HG03432 (cell line): ENCODE measurements at regions not wholly inside any gene's neighbourhood (a gene's known extent, or its start where the extent isn't known, plus 50 kb on each side); places are given as distances from the start of the nearest gene placed in this dataset.

ENCODE experiments used
- ATAC-seq: cut with Tn5 transposase; IDR thresholded peaks from one replicate; pipeline ENCODE4 v1.9.1; 2021; ENCODE audit warnings: mild to moderate bottlenecking, moderate library complexity; ENCODE audit not compliant: unreplicated experiment

DNA sequence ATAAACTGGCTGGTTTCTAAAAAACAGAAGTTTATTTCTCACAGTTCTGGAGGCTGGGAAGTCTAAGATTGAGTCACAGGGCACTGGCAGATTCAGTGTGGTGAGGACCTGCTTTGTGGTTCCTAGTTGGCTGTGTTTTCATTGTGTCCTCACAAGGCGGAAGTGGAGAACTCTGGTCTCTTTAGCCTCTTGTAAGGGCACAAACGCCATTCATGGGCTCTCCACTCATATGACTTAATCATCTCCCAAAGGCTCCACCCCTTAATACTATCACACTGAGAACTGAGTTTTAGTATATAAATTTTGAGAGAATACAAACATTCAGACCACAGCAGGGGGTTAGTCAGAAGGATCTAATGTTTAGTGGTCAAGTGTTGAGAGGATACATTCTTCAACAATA, 208.2 kb downstream of the SEC61B start:
- ATAC-seq, result no peak

GRCh38 chr9:99431103-99431502, 209.0 kb downstream of the SEC61B start:
- ATAC-seq, result no peak

DNA sequence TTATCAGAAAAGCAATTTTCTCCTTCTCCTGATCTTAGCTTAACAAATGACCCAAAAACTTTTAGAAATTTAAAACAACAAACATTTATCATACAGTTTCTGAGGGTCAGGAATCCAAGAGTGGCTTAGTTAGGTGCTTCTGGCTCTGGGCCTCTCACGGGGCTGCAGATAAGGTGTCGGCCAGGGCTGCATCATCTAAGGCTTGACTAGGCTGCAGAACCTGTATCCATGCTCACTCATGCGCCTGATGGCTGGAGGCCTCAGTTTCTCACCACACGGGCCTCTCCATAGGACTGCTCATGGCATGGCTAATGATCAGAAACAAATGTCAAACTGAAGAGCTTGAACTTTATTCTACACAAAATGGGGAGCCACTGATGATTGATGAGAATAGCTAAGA, 210.0 kb downstream of the SEC61B start:
- no peak for ATAC-seq

GRCh38 chr9:99433095-99433494, 211.0 kb downstream of the SEC61B start:
- no peak for ATAC-seq

GRCh38 chr9:99433555-99433954, 211.5 kb downstream of the SEC61B start:
- ATAC-seq, result peak; percentile 99

GRCh38 chr9:99436616-99437015, 214.5 kb downstream of the SEC61B start:
- ATAC-seq, result no peak

GRCh38 chr9:99437145-99437544, 215.1 kb downstream of the SEC61B start:
- ATAC-seq, result no peak

DNA sequence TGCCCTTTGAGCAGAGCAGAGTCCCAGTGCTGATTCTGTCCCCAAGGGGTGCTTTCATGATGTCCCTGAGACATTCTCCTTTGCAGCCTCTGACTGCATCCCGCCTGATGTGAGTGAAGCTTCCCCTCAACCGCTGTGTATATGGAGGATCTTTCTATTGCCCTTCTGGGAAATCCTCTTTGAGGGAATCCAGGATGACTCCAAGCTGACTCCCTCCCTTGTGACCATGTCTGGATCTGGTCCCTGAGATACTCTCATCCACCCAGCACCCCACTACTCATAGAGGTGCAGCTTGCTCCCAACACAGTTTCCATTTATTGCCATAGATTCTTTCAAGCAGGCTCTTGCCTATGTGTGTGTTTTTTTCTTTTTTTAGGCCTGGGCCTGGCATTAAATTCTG, 216.5 kb downstream of the SEC61B start:
- ATAC-seq, result no peak

GRCh38 chr9:99441829-99442228, 219.7 kb downstream of the SEC61B start:
- no peak for ATAC-seq

DNA sequence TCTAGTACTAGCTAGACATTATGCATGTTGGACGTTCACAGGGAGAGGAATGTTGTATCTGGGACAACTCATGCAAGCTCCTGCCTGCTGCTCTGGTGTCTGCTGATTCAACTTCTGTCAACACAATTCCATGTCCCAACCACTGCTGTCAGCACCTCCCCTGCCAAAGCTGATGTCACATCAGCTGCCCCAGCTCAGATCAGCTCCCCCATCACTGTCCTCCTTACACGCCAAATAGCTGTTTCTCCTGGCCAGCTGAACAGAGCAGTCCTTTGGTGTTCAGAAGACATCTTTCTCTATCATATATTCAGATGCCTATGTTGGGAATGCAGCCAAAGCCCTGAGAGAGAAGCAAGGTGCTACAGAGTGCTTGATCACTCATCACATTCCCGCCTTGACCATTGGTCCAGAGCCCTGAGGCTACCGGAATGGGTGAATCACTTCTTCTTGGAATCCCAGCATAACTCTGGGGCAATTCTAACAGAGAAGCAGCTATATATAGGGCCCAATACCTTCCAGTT, 223.3 kb downstream of the SEC61B start:
- no peak for ATAC-seq

- ATAC-seq, result no peak
Measured at GRCh38 chr9:99445920-99446319, 223.8 kb downstream of the SEC61B start.

- ATAC-seq, result no peak
Measured at GRCh38 chr9:99447951-99448350, 225.9 kb downstream of the SEC61B start.

- ATAC-seq, result no peak
Measured at GRCh38 chr9:99449726-99450125, 227.6 kb downstream of the SEC61B start.

DNA sequence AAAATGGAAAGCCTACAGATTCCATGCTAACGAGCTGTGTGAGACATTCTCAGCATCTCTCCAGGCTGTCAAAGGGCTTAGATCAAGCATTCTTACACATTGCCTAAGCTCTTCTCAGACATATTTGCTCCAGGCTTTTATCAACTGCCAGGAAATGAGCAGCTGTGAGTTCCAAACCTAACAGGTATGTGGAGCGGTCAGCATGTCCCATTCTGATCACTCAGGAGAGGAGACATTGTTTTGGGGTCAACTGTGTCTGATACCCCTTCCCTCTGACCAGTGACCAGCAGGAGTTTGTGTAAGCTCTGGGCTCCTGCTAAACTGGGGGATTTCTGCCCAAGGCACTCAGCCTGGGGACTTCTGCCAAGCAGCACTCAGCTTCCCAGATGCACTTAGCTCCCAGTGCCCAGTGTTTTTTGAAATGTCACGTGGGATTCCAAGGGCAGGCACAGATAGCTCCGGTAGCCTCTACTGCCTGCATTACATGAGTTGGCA, 229.1 kb downstream of the SEC61B start:
- ATAC-seq, result no peak

- ATAC-seq, result no peak
Measured at GRCh38 chr9:99457406-99457805, 235.3 kb downstream of the SEC61B start.

DNA sequence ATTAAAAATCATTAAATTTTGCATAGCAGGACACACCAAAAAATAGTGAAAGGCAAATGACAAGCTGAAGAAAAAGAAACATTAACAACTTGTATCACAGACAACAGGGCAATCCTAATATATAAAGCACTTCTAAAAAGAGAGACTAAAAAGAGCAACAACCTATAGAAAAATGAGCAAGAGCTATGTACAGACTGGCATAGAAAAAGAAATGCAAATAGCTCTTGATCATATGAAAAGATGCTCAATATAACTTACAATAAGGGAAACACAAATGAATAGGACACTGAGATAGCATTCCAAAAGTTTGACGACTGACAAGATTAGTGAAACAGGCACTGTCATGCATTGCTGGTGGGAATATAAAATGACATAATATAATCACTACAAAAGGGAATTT, 235.9 kb downstream of the SEC61B start:
- no peak for ATAC-seq

DNA sequence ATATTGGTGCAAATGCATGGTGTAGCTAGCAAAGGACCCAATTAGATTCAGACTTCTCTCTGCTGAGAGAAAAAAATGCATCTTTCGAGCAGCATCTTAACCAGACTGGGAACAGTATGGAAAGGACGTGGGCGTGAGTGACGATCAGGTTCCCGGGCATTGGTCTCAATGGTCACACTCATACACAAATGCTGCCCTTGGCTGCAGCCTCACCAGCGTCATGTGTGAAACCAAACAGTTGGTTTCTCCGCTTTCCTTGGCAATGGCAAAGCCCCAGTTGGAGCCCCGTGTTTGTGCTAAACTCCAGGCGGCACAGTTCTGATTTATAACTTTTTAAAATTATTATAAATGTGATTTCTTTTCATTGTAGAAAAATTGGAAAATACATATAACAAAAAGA, 237.8 kb downstream of the SEC61B start:
- no peak for ATAC-seq

DNA sequence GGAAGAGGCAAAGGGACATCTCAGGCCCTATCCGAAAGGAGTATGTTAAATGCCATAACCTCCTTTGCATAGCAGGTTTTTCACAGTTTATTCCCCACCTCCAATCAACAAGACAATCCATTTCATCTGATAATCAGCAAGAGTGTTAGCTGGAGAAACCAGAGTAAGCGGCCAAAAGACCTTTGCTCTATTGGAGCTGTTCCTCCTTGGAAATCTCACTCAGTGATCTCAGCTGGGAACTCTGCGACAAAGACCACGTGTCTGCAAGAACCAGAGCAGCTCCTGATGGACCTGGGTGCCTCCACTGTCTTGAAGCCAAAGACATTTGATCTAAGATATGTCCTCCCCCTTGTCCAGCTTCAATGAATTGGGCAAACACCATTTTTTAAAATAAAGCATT, 241.0 kb downstream of the SEC61B start:
- no peak for ATAC-seq

GRCh38 chr9:99464568-99464967, 242.5 kb downstream of the SEC61B start:
- no peak for ATAC-seq

GRCh38 chr9:99465231-99465907, 243.3 kb downstream of the SEC61B start:
- no peak for ATAC-seq

GRCh38 chr9:99466104-99466503, 244.0 kb downstream of the SEC61B start:
- no peak for ATAC-seq

DNA sequence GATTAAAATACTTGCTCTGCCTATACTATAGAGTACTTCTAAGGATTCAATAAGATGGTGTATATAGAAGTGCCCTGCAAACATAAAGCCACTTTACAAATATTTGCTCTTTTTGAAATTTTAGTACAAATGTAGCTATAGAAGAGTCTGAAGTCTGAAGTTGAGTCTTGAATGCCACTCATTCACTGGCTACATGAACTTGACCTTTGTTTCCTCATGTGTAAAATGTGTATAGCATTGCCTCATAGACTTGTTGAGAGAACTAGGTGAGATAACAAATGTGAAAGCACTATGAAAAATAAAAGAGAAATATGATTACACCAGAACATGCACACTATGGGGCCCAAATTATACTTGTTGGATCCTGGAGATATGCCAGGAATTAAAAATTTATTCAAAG, 244.7 kb downstream of the SEC61B start:
- ATAC-seq, result no peak

DNA sequence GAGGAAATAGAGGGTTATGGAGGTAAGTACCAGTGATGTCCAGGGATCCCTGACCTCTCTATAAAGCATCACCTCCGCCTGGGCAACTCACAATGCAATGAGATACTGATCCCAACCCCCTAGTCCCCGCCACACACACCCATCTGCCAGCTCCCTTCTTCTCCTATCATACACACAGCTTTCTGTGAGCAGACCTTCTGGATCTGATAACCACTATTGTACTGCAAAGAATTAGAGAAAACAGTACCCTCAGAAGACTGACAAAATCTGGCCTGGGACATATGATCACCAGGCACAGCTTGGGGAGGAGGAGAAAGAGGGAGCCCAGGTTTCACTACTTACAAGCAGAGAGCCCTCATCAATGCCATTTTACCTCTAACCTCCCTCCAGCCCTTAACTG, 249.0 kb downstream of the SEC61B start:
- no peak for ATAC-seq
